Stimulated activated CD4-positive, alpha-beta T cell treated with anti-CD3 and anti-CD28 coated beads, TNF-alpha, amount 100 ng/mL, for 4 hours (primary cell): ENCODE measurements at regions not wholly inside any gene's neighbourhood (a gene's known extent, or its start where the extent isn't known, plus 50 kb on each side); places are given as distances from the start of the nearest gene placed in this dataset.

Experiments
- DNase-seq, 3 experiments: peaks; one replicate each; pipeline ENCODE4 v3.0.0-alpha.2; 2020; ENCODE audit warnings: low read depth in 3 of 3

- no peak for DNase-seq
Observed at GRCh38 chr6:137779982-137780381, 87.1 kb upstream of the TNFAIP3 start.

- no peak for DNase-seq
Observed at GRCh38 chr6:137780447-137781034, 86.5 kb upstream of the TNFAIP3 start.

GRCh38 chr6:137781639-137782038, 85.4 kb upstream of the TNFAIP3 start:
- no peak for DNase-seq

- DNase-seq, result no peak
Observed at GRCh38 chr6:137782166-137783039, 84.7 kb upstream of the TNFAIP3 start.

- no peak for DNase-seq
Observed at GRCh38 chr6:137783710-137784109, 83.3 kb upstream of the TNFAIP3 start.

GRCh38 chr6:137784583-137784982, 82.5 kb upstream of the TNFAIP3 start:
- no peak for DNase-seq

GRCh38 chr6:137787016-137787415, 80.0 kb upstream of the TNFAIP3 start:
- DNase-seq, result no peak

GRCh38 chr6:137788248-137788647, 78.8 kb upstream of the TNFAIP3 start:
- DNase-seq, result no peak

- DNase-seq, result no peak
Observed at GRCh38 chr6:137791281-137792159, 75.5 kb upstream of the TNFAIP3 start.

- no peak for DNase-seq
Observed at GRCh38 chr6:137792160-137793033, 74.7 kb upstream of the TNFAIP3 start.

- DNase-seq, result no peak
Observed at GRCh38 chr6:137793805-137794515, 73.1 kb upstream of the TNFAIP3 start.

- no peak for DNase-seq
Observed at GRCh38 chr6:137794516-137795201, 72.4 kb upstream of the TNFAIP3 start.

- no peak for DNase-seq
Observed at GRCh38 chr6:137795501-137795900, 71.6 kb upstream of the TNFAIP3 start.

- no peak for DNase-seq
Observed at GRCh38 chr6:137798261-137798660, 68.8 kb upstream of the TNFAIP3 start.

GRCh38 chr6:137798846-137799245, 68.2 kb upstream of the TNFAIP3 start:
- DNase-seq, result no peak

- peak in 2 of 3 experiments; percentile 28 to 49 for DNase-seq
Observed at GRCh38 chr6:137799950-137800568, 67.0 kb upstream of the TNFAIP3 start.

- DNase-seq, result no peak
Observed at GRCh38 chr6:137800762-137801161, 66.3 kb upstream of the TNFAIP3 start.

GRCh38 chr6:137801352-137802114, 65.5 kb upstream of the TNFAIP3 start:
- DNase-seq, result no peak
